ENCODE measurements at regions not wholly inside any gene's neighbourhood (a gene's known extent, or its start where the extent isn't known, plus 50 kb on each side); places are given as distances from the start of the nearest gene placed in this dataset.

DNA sequence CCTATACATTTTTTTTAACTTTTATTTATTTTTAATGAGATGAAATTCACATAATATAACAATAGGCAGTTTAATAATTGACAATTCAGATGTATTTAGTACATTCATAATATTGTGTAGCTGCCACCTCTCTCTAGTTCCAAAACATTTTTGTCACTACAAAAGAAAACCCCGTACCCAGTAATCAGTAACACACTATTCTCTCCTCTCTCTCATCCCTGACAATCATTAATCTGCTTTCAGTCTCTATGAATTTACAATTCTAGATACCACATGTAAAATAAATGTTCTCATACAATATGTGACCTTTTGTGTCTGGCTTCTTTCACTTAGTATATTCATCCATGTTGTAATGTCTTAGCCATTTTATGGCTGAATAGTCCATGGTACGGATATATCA is 244.8 kb upstream of the DMRT1 start:
- Histone ChIP-seq H4K91ac (replicated peaks; ENCODE audit: insufficient read length, low read length) (no peak overlapping the region), H4K8ac (ENCODE audit: extremely low read depth, insufficient read depth, low read length) (no peak overlapping the region), H2BK12ac (ENCODE audit: low read depth, low read length) (no peak overlapping the region), H2BK120ac (replicated peaks; ENCODE audit: low read depth, low read length) (no peak overlapping the region), H3K4ac (replicated peaks; ENCODE audit: insufficient read length, low read depth, low read length) (no peak overlapping the region), H3K9me3 (ENCODE audit: insufficient read depth in 2 of 2, low read depth in 1 of 2, low read length in 1 of 2) (no peaks in the 10 kb centered on the region), H3K14ac (ENCODE audit: insufficient read length) (no peak overlapping the region), H3K79me2 (ENCODE audit: control insufficient read depth in 1 of 2, insufficient read depth in 2 of 2, low read length in 2 of 2) (no peaks in the 10 kb centered on the region; a peak in 1 of 4 replicates), H3K4me3 (ENCODE audit: extremely low read depth in 1 of 4, insufficient read depth in 2 of 4, low read depth in 3 of 4, low read length in 4 of 4) (no peak overlapping the region), H3K36me3 (ENCODE audit: control insufficient read depth in 2 of 4, insufficient read depth in 4 of 4, low read length in 3 of 4) (no peaks in the 10 kb centered on the region), H2AFZ (ENCODE audit: low read length) (no peak overlapping the region), H3K18ac (ENCODE audit: extremely low read depth, low read length) (no peak overlapping the region), H2AK5ac (ENCODE audit: low read depth, low read length) (no peak overlapping the region), H3K27ac (ENCODE audit: low read depth, low read length) (no peak overlapping the region), H2BK15ac (ENCODE audit: low read length) (no peak overlapping the region), H4K5ac (ENCODE audit: insufficient read length, low read depth, low read length) (no peak overlapping the region), H3K4me1 (replicated peaks in 1 of 4; ENCODE audit: control insufficient read depth in 3 of 4, insufficient read depth in 4 of 4, low read length in 3 of 4) (no peaks in the 10 kb centered on the region), H3K56ac (replicated peaks; ENCODE audit: insufficient read length, low read depth, low read length) (no peak overlapping the region), H3K4me2 (ENCODE audit: insufficient read depth in 1 of 2, low read depth in 2 of 2, low read length in 2 of 2) (no peak overlapping the region), H3K23ac (ENCODE audit: insufficient read length) (no peak overlapping the region), H2BK20ac (ENCODE audit: low read length) (no peak overlapping the region), H2BK5ac (ENCODE audit: low read depth, low read length) (no peak overlapping the region), H3K23me2 (ENCODE audit: low read depth, low read length) (no peaks in the 10 kb centered on the region), H4K20me1 (replicated peaks in 1 of 2; ENCODE audit: control insufficient read depth in 1 of 2, insufficient read depth in 2 of 2, low read length in 2 of 2) (peaks cover 0 to 2% of the 10 kb centered on the region in 2 experiments), H3K79me1 (ENCODE audit: low read depth, low read length) (no peaks in the 10 kb centered on the region; the same call in 1 of the 2 replicates), H3K27me3 (replicated peaks in 1 of 4; ENCODE audit: control insufficient read depth in 3 of 4, extremely low read depth in 1 of 4, insufficient read depth in 3 of 4, low read length in 3 of 4) (no peaks in the 10 kb centered on the region), H3K9ac (replicated peaks in 1 of 4; ENCODE audit: extremely low read depth in 1 of 4, low read depth in 3 of 4, low read length in 3 of 4) (no peak overlapping the region)
- ChIA-PET POLR2A (ENCODE audit: partially characterized antibody) (no interaction called here), CTCF (ENCODE audit: partially characterized antibody) (no interaction called here)
- no peak for DNase-seq (ENCODE audit: low read depth in 1 of 2, low spot score in 2 of 2)
- no peak for FAIRE-seq
- 92% methylated on average over 2 of the region's 2 CpGs; no CpG with 5 or more reads in 1 of the 2 experiments for WGBS, 2 experiments (ENCODE audit: extremely low coverage in 1 of 2, insufficient coverage in 1 of 2, insufficient read length in 1 of 2, insufficient replicate concordance in 2 of 2, low coverage in 1 of 2, low lambda C conversion rate in 2 of 2, missing lambda C conversion rate in 1 of 2)
- TF ChIP-seq TBP (IDR thresholded peaks at IDR 0.05; ENCODE audit: low read depth, low read length): no peak
- no peak for TF ChIP-seq TAF1 (IDR thresholded peaks at IDR 0.05; ENCODE audit: low read depth, low read length)
- no peak for TF ChIP-seq CEBPB (IDR thresholded peaks at IDR 0.05; ENCODE audit: low read depth, low read length)
- TF ChIP-seq RBBP5 (IDR thresholded peaks at IDR 0.05; ENCODE audit: borderline replicate concordance, low read depth, low read length): no peak
- TF ChIP-seq, protein P1, sequence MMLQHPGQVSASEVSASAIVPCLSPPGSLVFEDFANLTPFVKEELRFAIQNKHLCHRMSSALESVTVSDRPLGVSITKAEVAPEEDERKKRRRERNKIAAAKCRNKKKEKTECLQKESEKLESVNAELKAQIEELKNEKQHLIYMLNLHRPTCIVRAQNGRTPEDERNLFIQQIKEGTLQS (IDR thresholded peaks at IDR 0.05; ENCODE audit: insufficient read depth, low read depth, low read length): no peak
- TF ChIP-seq, protein P2, sequence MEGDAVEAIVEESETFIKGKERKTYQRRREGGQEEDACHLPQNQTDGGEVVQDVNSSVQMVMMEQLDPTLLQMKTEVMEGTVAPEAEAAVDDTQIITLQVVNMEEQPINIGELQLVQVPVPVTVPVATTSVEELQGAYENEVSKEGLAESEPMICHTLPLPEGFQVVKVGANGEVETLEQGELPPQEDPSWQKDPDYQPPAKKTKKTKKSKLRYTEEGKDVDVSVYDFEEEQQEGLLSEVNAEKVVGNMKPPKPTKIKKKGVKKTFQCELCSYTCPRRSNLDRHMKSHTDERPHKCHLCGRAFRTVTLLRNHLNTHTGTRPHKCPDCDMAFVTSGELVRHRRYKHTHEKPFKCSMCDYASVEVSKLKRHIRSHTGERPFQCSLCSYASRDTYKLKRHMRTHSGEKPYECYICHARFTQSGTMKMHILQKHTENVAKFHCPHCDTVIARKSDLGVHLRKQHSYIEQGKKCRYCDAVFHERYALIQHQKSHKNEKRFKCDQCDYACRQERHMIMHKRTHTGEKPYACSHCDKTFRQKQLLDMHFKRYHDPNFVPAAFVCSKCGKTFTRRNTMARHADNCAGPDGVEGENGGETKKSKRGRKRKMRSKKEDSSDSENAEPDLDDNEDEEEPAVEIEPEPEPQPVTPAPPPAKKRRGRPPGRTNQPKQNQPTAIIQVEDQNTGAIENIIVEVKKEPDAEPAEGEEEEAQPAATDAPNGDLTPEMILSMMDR (IDR thresholded peaks at IDR 0.05; ENCODE audit: control extremely low read depth in 1 of 3, insufficient read depth in 1 of 3, low read depth in 1 of 3, low read length in 3 of 3): no peak
- TF ChIP-seq SIN3A (conservative IDR thresholded peaks at IDR 0.05 in 1 of 2, IDR thresholded peaks at IDR 0.05 in 1 of 2; ENCODE audit: low read depth in 1 of 2, low read length in 2 of 2): no peak
- TF ChIP-seq EGR1 (IDR thresholded peaks at IDR 0.05; ENCODE audit: borderline replicate concordance, low read depth, low read length): no peak
- TF ChIP-seq CBX8 (IDR thresholded peaks at IDR 0.05; ENCODE audit: borderline replicate concordance, low read depth, low read length): no peak
- no peak for TF ChIP-seq YY1 (IDR thresholded peaks at IDR 0.05; ENCODE audit: low read depth, low read length)
- TF ChIP-seq PHF8 (conservative IDR thresholded peaks at IDR 0.05; ENCODE audit: low read depth, low read length): no peak
- TF ChIP-seq CREB1 (IDR thresholded peaks at IDR 0.05): no peak
- no peak for TF ChIP-seq POU5F1 (IDR thresholded peaks at IDR 0.05; ENCODE audit: low read depth, low read length)

Measured in H1 (cell line).